NT2/D1 (cell line): ENCODE measurements at regions not wholly inside any gene's neighbourhood (a gene's known extent, or its start where the extent isn't known, plus 50 kb on each side); places are given as distances from the start of the nearest gene placed in this dataset.

ENCODE experiments used
- YY1 ChIP-seq: IDR thresholded peaks from 2 replicates; pipeline ENCODE4 v1.6.1; 2011; ENCODE audit not compliant: insufficient read length, insufficient read depth
- ZNF274 ChIP-seq: IDR thresholded peaks from 2 replicates; pipeline ENCODE4 v1.6.1; 2011; ENCODE audit warnings: mild to moderate bottlenecking, low read depth, low read length

GRCh38 chr5:92565673-92566072, 1015.3 kb downstream of the NR2F1-AS1 start:
- TF ChIP-seq YY1 (no peak), ZNF274 (no peak)
